ENCODE measurements at regions not wholly inside any gene's neighbourhood (a gene's known extent, or its start where the extent isn't known, plus 50 kb on each side); places are given as distances from the start of the nearest gene placed in this dataset.
"Not testable (repeated sequence)": the region's sequence is repeated elsewhere in the genome, so short reads cannot be mapped to it uniquely, and the experiment has no call there.

DNA sequence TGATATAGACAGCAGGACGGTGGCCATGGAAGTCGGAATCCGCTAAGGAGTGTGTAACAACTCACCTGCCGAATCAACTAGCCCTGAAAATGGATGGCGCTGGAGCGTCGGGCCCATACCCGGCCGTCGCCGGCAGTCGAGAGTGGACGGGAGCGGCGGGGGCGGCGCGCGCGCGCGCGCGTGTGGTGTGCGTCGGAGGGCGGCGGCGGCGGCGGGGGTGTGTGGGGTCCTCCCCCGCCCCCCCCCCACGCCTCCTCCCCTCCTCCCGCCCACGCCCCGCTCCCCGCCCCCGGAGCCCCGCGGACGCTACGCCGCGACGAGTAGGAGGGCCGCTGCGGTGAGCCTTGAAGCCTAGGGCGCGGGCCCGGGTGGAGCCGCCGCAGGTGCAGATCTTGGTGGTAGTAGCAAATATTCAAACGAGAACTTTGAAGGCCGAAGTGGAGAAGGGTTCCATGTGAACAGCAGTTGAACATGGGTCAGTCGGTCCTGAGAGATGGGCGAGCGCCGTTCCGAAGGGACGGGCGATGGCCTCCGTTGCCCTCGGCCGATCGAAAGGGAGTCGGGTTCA is 2122.4 kb upstream of the TPTE start:
- TF ChIP-seq, protein P1, sequence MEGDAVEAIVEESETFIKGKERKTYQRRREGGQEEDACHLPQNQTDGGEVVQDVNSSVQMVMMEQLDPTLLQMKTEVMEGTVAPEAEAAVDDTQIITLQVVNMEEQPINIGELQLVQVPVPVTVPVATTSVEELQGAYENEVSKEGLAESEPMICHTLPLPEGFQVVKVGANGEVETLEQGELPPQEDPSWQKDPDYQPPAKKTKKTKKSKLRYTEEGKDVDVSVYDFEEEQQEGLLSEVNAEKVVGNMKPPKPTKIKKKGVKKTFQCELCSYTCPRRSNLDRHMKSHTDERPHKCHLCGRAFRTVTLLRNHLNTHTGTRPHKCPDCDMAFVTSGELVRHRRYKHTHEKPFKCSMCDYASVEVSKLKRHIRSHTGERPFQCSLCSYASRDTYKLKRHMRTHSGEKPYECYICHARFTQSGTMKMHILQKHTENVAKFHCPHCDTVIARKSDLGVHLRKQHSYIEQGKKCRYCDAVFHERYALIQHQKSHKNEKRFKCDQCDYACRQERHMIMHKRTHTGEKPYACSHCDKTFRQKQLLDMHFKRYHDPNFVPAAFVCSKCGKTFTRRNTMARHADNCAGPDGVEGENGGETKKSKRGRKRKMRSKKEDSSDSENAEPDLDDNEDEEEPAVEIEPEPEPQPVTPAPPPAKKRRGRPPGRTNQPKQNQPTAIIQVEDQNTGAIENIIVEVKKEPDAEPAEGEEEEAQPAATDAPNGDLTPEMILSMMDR (IDR thresholded peaks at IDR 0.05) = not testable (repeated sequence)
- TF ChIP-seq POLR2AphosphoS5 (IDR thresholded peaks at IDR 0.05) = not testable (repeated sequence)
